HG02588 (cell line): ENCODE measurements at regions not wholly inside any gene's neighbourhood (a gene's known extent, or its start where the extent isn't known, plus 50 kb on each side); places are given as distances from the start of the nearest gene placed in this dataset.

Source experiments
- ATAC-seq: cut with Tn5 transposase; IDR thresholded peaks from one replicate; pipeline ENCODE4 v1.9.1; 2021; ENCODE audit warnings: mild to moderate bottlenecking, moderate library complexity; ENCODE audit not compliant: unreplicated experiment

DNA sequence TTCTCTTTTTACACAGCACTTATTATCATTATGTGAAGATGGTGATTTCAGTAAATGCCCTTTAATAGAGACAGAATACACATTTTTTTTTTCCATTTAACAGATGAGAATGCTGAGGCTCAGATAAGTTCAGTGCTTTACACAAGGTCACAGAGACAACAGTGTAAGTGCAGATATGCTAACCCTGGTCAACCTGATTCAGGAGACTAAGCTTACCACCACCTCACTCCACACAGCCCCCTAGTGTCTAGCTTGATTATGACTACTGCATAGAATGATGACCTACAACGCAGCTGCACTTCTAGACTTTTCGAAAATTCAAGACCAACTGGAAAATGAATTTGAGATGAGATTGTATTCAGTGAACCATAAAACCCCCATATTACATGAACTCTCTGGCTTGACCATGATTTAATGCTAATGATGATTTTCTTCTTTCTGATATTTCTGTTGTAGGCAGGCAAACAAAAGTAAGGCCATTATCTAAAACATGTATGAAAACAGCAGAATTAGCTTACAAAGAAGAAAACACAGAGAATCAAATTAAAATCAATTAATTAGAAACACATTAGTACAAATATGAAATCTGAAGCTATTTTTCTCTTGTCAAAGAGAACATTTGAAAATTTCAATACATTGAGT, 212.1 kb upstream of the PHACTR1 start:
- ATAC-seq, result peak; percentile 70

DNA sequence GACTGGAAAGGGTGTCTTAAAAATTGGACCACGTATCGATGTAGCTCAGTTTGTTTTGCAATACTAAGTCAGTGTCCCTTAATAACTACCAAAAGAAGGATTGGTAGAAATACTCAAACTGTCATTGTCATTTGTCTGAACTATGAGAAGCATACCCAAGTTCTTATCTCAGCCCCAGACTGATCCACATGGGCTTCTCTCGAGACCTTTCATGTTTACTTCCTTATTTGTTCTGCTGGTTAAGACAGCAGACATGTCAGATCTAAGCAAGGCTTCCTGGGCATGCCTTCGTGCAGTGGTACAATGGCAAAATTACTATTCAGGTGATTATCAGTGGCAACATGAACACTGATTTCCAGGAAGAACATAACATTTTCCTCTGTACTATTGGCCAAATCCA, 211.1 kb upstream of the PHACTR1 start:
- ATAC-seq, result no peak

DNA sequence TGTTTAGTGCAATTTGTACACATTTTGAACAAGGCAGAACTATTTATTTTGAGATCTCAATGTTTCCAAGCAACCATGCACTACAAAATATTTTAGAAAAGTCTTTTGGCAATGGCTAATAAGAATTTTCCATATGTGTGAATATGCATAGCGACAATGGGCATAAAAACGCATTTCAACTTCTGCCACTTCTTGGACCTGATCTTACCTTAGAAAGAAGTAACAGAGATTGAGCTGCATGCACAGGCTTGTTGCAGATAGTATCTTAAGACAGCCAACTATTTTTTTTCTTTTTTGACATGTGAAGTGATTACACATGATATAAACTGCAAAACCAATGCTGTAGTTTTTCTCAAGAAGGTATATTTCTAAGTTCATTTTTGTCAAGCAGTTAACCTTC, 210.4 kb upstream of the PHACTR1 start:
- ATAC-seq, result no peak

DNA sequence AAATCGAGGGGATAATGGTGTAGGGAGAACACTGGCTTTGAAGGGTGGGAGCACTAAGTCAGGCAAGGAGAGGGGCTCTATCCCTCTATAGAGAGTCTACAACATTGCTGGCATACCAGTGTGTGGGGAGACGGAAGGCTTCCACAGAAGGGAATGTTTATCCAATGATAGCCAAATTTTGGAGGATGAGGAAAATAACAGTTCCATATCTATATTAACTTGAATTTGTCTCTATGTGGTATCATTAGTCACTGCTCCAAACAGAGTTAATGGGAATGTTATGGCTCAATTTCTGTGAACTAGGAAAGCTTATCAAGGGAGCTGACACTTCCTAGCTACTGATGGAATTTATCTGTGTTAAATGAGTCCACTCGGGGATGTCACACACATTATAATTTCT, 208.9 kb upstream of the PHACTR1 start:
- no peak for ATAC-seq

DNA sequence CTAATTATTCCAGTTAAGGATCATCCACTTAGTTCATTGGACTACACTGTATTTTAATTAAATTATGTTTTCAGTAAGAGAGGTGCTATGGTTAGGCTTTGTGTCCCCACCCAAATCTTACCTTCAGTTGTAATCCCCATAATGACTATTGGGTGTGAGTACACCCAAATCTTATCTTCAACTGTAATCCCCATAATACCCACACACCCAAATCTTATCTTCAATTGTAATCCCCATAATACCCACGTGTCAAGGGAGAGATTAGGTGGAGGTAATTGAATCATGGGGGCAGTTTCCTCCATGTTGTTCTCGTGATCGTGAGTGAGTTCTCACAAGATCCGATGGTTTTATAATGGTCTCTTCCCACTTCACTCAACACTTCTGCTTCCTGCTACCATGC, 208.0 kb upstream of the PHACTR1 start:
- ATAC-seq, result no peak

DNA sequence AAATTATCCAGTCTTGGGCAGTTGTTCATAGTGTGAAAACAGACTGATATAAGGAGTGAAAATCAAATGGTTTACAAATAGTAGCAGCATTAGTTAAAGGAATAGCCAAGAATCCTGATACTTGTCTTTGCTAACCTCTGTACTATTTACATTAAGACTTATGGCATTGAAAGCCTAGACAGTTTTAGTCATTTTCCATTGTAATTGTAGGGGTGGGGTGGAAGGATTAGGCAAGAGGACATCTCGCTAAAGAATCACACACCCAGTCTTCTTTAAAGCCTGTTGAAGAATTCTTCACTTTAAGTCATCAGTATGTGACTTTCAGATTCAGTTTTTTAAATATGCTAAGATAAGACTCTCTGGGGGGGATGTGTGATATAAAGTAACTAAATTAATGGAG, 207.5 kb upstream of the PHACTR1 start:
- no peak for ATAC-seq

DNA sequence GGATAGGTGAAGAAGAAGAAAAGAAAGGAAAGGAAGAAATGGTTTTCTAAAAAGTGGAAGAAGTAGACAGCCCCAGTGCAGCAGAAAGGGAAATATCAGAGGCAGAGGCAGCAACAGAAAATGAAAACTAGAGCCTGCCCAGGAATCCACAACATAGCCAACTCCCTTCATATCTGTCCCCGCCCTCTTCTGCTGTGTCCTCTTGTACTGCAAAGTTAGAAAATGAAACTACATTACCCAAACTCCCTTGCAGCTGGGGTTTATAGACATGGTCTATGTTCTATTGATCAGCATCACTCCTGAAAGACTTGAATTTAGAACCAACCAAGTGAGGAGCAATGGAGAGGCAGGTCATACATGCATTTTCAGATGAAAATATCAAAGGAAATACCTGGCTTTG, 200.5 kb upstream of the PHACTR1 start:
- peak; percentile 45 for ATAC-seq

DNA sequence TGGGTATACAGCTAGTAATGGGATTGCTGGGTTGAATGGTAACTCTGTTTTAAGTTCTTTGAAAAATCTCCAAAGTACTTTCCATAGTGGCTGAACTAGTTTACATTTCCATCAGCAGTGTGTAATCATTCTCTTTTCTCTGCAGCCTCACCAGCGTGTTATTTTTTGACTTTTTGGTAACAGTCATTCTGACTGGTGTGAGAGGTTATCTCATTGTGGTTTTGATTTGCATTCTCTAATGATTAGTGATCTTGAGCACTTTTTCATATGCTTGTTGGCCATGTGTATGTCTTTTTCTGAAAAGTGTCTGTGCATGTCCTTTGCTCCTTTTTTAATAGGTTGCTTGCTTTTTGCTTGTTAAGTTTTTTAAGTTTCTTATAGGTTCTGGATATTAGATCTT, 194.2 kb upstream of the PHACTR1 start:
- no peak for ATAC-seq

DNA sequence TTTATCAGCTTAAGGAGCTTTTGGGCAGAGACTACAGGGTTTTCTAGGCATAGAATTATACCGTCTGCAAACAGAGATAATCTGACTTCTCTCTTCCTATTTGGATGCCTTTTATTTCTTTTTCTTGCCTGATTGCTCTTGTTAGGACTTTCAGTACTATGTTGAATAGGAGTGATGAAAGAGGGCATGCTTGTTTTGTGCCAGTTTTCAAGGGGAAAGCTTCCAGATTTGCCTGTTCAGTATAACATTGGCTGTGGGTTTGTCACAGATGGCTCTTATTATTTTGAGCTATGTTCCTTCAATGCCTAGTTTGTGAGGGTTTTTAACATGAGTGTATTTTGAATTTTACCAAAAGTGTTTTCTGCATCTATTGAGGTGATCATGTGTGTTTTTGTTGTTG, 192.8 kb upstream of the PHACTR1 start:
- no peak for ATAC-seq

DNA sequence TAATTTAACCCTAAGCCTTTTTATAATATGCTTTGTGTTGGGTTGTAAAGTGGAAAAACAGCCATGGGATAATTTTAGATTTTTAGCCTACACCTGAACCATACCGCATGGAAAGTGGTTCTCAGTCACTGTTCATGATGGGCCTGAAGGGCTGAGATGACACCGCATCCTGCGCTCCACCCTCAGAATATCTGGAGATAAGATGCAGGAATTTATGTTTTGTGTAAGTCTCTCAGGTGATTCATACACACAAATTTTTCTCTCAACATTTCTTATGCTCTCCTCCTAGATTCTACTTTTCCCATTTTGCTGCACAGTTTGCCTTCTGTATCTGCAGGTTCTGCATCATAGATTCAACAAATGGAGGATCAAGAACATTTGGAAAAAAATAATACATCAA, 191.3 kb upstream of the PHACTR1 start:
- no peak for ATAC-seq

DNA sequence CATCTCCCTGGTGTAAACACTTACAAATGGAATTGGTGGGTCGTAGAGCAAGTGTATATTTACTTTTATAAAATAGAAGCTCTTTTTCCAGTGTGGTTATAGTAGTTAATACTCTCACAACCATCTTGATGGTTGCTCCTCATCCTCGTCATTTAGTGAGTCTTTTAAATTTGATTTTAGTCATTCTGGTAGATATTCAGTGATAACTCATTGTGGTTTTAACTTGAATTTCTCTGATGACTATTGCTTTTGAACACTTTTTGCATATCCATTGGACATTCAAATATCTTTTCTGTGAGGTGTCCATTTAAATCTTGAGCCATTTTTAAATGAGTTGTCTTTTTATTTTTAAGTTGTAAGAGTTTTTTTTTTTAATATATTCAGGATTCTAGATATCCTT, 189.2 kb upstream of the PHACTR1 start:
- ATAC-seq, result no peak

DNA sequence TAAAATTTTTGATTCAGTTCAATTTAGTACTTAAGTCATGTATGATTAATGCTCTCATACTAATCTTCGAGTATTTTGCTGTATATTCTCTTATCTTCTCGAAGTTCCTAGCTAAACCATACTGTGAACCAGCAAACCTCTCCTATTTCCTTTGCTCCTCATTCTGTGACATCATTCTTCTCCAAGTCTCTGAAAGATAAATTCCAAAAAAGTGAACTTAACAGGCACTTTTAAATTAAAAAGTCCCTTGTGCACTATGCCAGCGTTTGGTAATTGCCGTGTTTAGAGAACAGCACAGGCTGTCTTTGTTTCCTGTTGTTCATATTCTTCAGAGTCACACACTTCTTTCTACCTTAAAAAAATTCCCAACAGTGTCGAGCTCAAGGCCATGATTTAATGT, 188.4 kb upstream of the PHACTR1 start:
- ATAC-seq, result no peak

DNA sequence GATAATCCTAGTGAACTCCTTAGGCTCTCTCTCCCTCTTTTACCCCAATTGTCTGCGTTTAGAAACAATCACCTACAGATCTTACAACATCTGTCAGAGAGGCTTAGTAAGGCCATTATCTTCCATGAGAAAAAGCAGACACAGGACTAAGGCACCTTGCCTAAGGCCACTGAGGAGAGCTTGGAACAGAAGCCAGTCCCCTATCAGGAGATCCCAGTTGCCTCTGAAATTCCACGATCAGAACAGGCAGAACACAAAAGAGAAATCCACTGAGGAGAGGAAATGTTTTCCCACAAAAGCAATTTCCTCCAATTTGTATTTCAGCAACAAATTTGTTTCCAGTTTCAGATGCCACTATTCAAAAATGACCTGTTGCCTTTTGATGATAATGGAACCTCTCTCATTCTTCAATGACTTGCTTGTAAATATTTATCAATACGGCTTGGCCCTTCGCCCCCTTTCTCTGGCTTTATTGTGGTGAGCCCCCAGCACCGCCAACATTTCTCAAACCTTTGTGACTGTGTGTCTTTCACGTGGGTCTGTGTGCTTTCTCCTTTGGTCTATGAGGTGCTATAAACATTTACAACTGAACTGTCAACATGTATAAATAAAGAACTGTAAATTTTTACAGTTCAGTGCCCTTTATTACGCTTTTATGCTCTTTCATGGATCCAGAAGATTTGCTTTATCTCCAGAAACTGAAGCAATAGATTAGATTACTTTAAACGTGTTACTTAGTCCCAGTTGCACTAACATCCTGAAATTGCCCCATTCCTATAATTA, 187.8 kb upstream of the PHACTR1 start:
- no peak for ATAC-seq

DNA sequence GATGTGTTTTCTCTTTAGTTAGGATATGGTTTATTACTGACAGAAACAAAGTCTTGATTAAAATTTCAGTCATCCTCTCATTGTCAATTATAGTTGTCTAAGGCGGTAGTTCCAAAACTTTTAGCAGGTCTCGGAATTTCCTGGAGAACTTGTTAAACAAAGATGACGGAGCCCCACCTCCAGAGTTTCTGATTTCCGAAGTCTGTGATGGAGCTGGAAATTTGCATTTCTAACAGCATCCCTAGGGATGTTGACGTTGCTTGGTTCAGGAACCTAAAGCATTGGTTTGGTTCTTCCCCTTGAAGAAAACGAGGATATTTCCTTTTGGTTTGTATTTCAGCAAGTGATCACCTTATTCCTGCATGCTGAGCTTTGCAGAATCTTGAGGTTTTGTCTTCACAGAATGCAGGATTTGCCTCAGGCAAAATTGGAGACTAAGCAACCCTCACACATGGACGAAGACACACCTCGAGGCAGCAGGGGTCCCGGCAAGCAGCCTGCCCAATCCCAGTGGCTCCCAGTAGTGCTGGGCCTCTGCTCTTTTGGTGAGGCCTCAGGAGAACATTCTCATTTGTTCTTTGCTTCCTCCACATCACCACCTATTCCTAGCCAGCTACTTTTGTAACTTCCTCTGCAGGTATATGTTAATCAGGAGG, 187.1 kb upstream of the PHACTR1 start:
- no peak for ATAC-seq

DNA sequence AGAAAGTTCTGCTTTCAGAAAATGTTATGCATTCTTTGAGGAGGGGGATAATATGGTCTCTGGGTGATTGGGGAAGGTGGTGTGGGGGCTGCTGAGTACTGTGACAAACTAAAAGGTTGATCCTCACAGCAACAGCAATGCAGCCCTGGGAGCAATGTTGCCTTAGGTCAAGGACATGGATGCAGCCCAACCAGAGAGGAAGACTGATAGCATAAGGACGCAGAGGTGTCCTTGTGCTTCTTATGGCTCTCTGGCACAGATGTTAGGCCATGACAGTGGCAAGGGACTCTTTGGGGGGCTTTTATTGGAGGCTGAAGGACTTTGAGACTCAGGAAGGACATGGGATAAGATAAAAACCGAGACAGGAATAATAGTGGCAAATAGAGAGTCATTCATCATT, 186.2 kb upstream of the PHACTR1 start:
- ATAC-seq, result no peak

DNA sequence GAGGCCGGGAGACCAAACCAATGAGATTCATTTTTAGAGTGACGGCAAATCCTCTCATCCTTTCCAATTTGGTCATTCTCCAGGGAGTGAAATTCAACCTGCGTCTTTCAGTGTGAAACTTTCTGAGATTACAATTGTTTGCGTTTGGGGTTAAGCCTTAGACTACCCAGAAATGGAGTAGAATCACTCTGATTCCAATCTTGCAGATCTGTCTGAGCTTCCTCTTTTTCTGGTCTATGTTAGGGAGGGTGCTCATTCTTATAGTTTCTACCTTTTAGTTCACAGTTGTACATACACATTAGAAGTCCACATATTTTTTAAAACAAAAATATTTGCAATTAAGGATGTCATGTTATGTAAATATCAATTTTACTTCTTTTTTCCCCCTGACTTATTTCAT, 183.0 kb upstream of the PHACTR1 start:
- ATAC-seq, result no peak

DNA sequence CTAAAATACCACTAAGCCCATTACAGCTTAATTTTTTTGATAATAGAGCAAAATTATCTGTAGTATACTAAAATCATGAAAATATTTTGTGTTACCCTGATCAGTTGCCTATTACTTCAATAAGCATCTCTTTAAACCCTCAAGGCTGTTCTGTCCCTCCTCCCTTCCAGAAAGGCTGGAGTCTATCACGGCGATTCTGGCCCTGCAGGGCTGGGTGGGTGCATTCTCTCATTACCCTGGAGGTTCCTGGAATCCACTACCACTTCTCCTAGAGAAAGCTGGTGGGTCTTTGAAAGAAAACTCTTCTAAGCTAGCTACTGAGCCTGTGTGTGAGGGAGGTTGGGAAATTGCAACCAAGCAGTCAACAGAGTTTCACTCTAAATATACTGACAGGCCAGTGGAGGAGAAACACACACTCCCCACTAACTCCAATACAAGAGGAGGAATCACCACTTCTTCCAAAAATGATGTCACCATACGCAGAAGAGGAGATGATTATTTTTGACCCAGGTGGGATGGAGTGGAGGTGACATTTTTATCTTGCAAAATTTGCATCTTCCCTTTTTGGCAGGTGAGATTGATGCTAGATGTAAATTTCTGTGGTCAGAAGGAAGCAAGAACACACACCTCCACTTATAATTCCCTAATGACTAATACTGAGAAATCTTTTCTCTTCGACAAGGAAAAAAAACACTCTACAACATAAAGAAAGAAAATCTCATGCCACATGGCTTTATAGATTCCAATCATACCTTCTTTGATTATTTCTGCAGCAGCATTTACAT, 182.3 kb upstream of the PHACTR1 start:
- no peak for ATAC-seq

DNA sequence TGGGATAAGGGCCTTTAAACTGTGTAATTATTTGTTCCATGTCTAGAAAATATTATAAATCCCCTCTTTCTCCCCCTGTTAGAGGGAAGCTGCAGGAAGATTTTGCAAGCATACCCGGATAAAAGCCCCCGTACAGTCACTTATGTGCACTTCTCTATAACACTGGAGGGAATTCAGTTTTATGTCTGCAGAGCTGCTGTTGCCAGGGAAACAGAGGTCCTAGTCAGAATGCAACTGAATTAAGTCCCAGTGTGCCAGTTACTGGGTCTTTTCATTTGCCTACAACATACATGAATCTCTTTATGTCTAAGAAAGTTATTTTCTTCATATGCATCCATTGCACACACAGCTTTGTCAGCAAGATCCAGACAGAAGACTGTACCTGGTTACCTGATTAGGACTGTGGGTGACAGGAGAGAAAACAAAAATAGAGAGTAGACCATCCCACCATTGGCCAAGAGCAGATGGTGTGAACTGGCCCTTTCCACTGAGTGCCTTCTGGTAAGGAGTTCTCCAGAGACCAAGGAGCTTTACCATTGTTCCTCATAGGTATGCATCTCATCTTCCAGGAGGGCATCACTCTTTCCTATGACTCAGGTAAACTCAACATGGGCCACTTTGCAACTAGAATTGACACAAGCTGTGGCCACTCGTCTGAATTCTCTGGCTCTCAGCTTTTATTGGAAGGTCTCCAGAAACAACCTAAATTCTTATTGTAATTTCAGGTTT, 180.8 kb upstream of the PHACTR1 start:
- ATAC-seq, result no peak

DNA sequence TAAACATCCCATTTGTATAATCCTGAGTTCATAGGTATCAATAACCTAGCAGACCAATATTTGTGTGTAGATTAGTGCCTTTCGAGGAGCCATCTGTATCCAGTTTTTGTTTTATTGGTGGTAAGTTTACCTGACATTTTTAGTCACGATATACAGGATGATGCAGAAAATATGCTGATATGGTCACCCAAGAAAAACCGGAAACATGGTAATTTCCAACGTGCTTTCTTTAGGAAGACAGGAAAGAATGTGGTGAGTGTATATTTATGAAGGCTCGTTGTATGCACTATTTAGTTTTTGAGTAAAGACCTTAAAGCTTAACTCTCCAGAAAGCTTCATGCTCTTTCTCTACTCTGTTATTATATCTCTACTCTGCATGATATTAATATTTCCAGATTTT, 180.2 kb upstream of the PHACTR1 start:
- ATAC-seq, result no peak

DNA sequence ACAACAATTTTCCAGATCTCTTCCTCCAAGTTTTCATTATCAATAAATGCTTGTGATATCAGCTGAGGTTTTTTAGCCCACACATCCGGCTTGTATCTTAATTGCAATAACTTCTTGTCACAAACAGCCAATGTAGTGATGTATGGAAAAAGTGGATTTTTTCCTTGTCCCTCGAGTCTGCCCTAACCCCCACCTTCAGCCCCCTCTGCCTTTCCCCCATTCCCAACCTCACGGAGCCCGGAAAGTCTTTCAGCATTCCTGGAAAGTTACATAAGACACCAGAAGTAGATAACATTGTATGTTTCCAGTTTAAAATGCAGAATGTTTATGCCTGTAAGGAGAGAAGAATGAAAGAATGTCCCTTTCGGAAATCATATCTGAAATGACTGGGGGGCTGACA, 179.2 kb upstream of the PHACTR1 start:
- no peak for ATAC-seq

DNA sequence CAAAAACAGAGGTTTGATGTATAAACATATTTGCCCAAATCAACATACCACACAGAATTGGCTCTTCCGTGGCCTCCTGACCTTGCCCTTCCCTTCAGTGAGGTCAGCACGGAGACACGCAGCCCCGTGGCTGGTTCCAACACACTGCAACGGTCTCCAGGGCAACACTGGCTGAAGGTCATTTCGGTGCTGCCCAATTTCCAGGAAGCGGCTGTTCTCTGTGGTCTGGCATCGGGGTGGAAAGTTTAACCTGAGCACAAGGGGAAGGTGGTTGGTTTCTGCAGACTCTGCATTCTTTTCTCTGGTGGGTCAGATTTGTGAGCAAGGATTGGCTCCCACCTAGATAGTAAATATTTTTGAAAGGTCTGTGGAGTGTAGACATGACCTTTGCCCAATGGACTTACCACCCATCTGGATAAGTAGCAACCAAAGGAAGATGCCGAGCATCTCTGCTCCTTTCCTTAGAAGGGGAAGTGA, 177.6 kb upstream of the PHACTR1 start:
- ATAC-seq, result no peak
